Astrocyte of the spinal cord (primary cell): ENCODE measurements at regions not wholly inside any gene's neighbourhood (a gene's known extent, or its start where the extent isn't known, plus 50 kb on each side); places are given as distances from the start of the nearest gene placed in this dataset.

Experiments
- DNase-seq: peaks from one replicate; pipeline ENCODE4 v3.0.0; 2011; ENCODE audit warnings: low read depth, low spot score
- H3K4me3 ChIP-seq: 2 replicates; pipeline ENCODE4 v1.5.1; 2011; ENCODE audit warnings: low read depth, mild to moderate bottlenecking, low read length, moderate library complexity
- in situ Hi-C: cut with HindIII; loops from 2 replicates; pipeline ENCODE4 v1.10.0; 2017; ENCODE audit warnings: low sequenced_read_pairs
- TF ChIP-seq, protein P1 (sequence below): IDR thresholded peaks from 2 replicates; pipeline ENCODE4 v1.5.1; 2012; ENCODE audit warnings: low read depth, mild to moderate bottlenecking, low read length, inconsistent platforms

DNA sequence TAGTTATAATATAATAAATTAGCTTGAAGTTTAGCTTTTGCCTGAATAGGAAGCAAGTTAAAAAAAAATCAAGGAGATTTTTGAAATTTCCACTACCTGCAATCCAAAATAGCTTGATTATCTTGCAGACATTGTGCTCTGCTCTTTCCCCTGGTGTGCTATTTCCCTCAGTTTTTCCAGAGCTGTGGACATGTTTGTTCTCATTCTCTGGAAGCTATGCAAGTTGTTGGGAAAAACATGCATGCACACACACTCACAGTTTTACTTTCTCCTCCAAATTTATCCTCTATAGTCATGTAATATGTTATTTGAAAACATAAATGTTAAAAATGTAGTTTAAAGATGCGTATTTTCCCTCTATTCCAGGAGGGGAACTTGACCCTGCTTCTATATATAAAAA is 225.8 kb upstream of the ARSJ start:
- H3K4me3 ChIP-seq, result no peak overlapping the region
- TF ChIP-seq, protein P1, sequence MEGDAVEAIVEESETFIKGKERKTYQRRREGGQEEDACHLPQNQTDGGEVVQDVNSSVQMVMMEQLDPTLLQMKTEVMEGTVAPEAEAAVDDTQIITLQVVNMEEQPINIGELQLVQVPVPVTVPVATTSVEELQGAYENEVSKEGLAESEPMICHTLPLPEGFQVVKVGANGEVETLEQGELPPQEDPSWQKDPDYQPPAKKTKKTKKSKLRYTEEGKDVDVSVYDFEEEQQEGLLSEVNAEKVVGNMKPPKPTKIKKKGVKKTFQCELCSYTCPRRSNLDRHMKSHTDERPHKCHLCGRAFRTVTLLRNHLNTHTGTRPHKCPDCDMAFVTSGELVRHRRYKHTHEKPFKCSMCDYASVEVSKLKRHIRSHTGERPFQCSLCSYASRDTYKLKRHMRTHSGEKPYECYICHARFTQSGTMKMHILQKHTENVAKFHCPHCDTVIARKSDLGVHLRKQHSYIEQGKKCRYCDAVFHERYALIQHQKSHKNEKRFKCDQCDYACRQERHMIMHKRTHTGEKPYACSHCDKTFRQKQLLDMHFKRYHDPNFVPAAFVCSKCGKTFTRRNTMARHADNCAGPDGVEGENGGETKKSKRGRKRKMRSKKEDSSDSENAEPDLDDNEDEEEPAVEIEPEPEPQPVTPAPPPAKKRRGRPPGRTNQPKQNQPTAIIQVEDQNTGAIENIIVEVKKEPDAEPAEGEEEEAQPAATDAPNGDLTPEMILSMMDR, result no peak
- no peak for DNase-seq
- in situ Hi-C loops, result no loop called here

DNA sequence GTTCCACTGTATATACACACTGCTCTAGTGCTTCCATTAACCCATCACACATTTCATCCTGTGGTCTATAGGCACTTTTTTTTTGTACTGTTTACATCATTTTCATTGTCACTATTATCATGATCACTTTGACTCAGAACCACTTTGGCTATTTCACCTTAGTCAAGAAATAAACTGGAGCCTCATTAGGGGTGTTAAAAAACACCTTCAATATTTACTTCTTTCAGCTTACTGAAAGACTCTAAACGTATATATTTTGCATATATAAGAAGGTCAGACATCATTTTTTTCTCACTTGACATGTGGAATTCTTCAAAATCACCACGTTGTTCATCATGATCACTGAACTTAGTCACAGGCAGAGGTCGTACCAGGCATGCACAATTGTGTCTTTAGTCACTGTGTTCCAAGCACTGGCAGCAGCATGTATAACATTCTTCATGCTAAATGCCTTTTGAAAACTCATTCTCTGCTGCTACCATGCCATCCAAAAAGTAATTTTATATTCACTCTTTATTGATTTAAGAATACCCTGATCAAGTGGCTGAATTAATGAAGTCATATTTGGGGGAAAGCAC is 229.2 kb upstream of the ARSJ start:
- peak; percentile 6 for DNase-seq

DNA sequence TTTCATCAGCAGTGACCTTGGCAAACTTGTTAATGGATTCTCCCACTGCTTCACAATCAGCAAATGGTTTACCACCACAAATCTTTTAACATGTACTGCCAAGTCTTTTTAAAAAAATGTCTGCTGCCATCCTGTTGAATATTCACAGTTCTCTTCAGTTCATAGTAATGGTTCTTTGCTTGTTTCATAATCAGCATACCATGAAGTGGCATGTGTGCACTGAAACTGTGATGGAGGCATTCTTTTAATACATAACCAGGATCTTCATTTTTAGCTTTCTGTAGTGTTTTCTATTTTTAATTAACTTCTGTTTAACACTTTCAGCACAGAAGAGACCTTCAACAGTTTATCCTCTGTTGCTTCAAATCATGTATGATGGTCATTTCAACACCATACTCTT is 230.1 kb upstream of the ARSJ start:
- in situ Hi-C loops, result no loop called here
- H3K4me3 ChIP-seq, result no peak overlapping the region
- no peak for DNase-seq
- TF ChIP-seq, protein P1, result no peak

More for the DNA sequence above, 229.2 kb upstream of the ARSJ start:
- TF ChIP-seq, protein P1, result no peak
- no peak overlapping the region for H3K4me3 ChIP-seq
- in situ Hi-C loops, result no loop called here

DNA sequence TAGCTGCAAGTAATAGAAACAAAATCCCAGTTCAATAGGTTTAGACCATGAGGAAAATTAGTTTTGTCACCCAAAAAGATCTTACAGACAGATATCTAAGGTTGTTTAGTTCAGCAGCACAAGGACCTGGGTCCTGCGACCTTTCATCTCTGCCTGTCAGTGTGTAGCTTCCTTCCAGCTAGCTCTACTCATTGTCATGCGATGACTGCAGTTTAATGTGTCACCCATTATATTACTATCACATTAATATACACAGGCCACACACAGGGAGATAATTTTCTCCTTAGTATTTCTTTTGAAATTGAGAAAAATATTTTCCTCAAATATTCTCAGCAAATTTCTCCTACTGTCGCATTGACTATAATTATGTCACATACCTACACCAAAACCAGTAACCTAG is 232.1 kb upstream of the ARSJ start:
- TF ChIP-seq, protein P1, result no peak
- DNase-seq, result no peak
- in situ Hi-C loops, result no loop called here
- H3K4me3 ChIP-seq, result no peak overlapping the region

DNA sequence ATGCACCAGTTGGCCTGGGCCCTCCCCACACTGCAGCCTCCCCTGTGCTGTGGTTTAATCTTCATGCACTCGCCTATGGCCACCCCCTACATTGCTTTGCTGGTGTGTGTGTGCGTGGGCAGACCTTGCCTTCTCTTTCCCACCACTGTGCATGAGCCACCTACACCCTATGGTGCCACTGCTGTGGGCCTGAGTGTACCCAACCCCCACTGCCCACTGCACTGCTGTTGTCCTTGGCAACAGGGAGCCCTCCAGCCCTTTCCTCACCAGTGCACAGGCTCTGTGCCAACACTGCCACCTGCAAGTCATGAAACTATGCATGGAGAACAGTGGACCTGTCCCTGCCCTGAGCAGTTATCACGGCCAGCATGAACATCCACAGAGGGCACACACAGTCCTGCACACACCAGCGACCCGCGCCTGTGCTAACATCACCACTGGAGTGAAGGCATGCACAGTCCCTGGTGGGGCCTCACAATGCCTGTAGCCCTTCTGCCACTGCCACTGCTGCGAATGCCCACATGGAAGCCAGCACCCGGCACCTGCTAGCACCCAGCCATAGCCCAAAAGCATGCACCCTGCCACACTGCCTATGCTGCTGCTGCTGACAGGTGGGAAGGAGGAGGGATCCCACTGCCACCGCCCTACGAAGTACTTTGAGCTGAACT is 237.8 kb upstream of the ARSJ start:
- no peak overlapping the region for H3K4me3 ChIP-seq
- in situ Hi-C loops, result no loop called here
- no peak for DNase-seq
- TF ChIP-seq, protein P1, result no peak

DNA sequence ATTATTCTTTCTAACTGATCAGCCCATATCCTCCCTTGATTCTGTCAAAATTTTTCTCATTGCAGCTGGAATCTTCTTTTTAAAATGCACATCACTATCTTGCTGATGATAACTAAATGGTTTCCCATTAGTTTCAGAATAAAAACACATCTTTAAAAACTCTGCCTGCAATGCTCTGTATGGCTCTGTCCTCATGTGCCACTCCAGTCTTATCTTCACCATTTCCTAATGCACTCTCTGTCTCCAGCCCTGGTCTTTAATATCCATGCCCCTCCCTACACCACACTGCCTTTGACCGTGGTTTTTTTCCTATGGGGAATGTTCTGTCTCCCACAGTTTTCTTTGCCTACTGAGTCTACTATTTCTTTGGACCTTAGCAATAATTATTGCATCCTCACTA is 244.1 kb upstream of the ARSJ start:
- DNase-seq, result no peak
- TF ChIP-seq, protein P1, result no peak
- in situ Hi-C loops, result no loop called here
- no peak overlapping the region for H3K4me3 ChIP-seq
